ENCODE measurements at regions not wholly inside any gene's neighbourhood (a gene's known extent, or its start where the extent isn't known, plus 50 kb on each side); places are given as distances from the start of the nearest gene placed in this dataset.

DNA sequence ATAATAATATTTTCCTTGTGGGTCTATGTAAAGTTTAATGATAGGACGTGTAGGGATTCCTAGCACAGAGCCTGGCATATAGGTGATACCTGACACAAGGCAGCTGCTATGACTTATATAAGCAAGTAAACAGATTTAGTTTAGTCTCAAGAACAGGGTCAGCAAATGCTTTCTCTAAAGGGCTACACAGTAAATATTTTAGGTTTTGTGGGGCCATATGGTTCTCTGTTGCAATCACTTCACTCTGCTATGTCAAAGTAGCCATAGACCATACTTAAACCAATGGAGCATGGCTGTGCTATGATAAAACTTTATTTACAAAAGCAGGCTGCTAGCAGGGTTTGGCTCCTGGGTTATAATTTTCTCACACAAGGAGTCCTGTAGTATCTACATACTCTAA is 204.8 kb upstream of the KLF4 start:
- no peak overlapping the region for H3K27ac ChIP-seq
- TF ChIP-seq, protein P1, sequence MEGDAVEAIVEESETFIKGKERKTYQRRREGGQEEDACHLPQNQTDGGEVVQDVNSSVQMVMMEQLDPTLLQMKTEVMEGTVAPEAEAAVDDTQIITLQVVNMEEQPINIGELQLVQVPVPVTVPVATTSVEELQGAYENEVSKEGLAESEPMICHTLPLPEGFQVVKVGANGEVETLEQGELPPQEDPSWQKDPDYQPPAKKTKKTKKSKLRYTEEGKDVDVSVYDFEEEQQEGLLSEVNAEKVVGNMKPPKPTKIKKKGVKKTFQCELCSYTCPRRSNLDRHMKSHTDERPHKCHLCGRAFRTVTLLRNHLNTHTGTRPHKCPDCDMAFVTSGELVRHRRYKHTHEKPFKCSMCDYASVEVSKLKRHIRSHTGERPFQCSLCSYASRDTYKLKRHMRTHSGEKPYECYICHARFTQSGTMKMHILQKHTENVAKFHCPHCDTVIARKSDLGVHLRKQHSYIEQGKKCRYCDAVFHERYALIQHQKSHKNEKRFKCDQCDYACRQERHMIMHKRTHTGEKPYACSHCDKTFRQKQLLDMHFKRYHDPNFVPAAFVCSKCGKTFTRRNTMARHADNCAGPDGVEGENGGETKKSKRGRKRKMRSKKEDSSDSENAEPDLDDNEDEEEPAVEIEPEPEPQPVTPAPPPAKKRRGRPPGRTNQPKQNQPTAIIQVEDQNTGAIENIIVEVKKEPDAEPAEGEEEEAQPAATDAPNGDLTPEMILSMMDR (IDR thresholded peaks at IDR 0.05), result no peak
- TF ChIP-seq ZFX (IDR thresholded peaks at IDR 0.05; ENCODE audit: borderline replicate concordance), result no peak

DNA sequence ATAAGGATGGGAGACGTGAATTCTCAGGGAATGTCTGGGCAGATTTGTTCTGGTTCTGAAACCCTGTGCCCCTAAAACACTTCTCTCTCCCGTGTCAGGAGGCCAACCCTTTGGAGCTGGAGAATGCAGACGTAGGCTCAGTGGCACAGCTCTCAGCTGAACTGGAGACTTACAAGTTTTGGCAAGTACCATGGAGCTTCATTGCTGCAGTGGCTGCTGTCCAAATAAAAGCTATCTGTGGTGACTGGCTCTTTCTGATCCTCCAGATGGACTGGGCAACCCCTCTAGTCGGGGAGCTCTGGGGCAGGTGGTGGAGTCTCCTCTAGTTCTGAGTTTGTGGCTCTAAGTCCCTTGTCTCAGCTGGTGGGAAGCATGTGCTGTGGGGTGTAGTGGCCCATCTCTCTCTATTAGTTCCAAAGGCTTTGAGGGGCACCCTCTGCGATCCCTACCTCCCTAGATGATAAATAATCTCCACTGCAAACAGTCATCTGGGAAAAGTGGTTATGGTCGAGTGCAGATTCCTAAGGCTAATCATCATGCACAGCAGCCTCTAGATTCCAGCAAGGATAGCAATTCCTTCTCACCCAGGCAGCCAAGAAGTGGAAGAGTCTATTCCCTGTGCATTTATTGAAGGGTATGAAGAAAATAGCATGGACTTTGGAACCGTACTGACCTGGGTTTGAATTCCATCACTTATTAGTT is 204.2 kb upstream of the KLF4 start:
- no peak overlapping the region for H3K27ac ChIP-seq
- TF ChIP-seq ZFX (IDR thresholded peaks at IDR 0.05; ENCODE audit: borderline replicate concordance), result no peak

DNA sequence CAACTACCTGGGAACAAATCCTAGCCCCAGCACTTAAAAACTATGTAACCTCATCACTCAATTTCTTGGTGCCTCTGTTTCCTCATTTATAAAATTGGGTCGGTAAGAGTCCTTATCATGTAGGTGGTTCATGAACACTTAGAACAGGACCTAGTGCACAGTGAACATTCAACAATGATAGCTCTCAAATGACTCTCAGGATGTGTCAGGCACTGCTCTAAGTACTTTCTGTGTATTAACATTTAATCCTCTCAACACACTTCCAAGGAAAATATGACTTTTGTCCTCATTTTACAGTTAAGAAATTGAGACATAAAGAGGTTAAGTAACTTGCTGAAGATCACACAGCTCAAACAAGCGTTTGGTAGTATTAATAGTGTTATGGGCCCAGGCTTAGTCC is 202.1 kb upstream of the KLF4 start:
- no peak overlapping the region for H3K27ac ChIP-seq
- TF ChIP-seq, protein P1 (IDR thresholded peaks at IDR 0.05), result no peak
- TF ChIP-seq ZFX (IDR thresholded peaks at IDR 0.05; ENCODE audit: borderline replicate concordance), result no peak

DNA sequence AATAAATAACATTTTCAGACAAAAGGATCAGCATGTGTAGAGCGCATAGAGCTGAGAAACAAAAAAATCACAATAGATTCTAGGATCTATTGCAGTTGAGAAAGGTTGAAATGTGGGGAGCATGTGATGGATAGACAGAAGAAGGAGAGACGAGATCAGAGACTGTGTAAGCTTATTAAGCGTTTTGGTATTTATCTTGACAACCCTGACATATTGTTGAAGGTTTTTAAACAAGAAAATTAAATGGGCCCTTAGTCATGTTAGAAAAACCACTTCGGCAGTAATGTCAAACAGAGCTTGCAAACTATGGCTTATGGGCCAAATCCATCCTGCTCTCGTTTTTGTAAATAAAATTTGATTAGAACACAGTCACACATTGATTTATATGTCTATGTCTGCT is 200.5 kb upstream of the KLF4 start:
- H3K27ac ChIP-seq, result no peak overlapping the region
- TF ChIP-seq, protein P1 (IDR thresholded peaks at IDR 0.05), result no peak
- no peak for TF ChIP-seq ZFX (IDR thresholded peaks at IDR 0.05; ENCODE audit: borderline replicate concordance)

DNA sequence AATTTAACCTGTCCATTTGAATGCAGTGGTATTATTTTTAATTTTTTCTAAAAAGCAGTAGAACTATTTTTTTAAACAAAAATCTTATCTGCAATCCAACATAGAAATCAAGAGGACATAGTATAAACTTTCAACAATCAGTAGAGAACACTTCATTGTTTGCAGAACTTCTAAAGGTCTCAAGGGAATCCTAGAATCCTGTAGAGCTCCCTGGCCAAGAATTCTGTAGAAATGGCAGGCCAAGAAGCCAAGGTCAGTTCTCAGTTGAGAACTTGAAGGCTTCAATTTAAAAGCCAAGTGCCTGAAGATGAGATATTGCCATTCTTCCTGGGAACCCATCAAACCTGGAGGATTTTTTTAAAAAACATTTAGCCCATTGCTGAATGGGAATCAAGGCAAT is 199.2 kb upstream of the KLF4 start:
- TF ChIP-seq ZFX (IDR thresholded peaks at IDR 0.05; ENCODE audit: borderline replicate concordance), result no peak
- TF ChIP-seq, protein P1 (IDR thresholded peaks at IDR 0.05), result no peak

DNA sequence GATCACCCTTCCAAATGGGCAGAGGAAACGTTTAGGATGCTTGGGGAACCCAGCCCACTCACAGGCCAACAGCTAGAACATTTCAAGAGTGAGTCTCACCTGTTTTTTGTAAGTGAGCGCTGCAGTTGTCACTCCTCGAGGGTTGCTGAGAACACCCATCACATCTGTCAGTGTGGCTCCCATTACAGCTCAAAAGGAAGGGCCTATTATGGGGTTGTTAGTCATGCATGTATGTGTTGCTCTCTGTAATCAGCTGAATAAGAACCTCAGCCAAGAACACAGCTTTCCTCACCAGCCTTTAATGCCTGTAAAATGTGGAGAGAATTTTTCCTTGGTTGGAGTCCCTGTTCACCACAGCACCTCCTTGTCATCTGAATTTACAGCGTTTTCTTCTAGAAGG is 196.3 kb upstream of the KLF4 start:
- TF ChIP-seq, protein P1 (IDR thresholded peaks at IDR 0.05), result no peak
- TF ChIP-seq ZFX (IDR thresholded peaks at IDR 0.05; ENCODE audit: borderline replicate concordance), result no peak
- H3K27ac ChIP-seq, result no peak overlapping the region

More for the DNA sequence above, 199.2 kb upstream of the KLF4 start:
- no peak overlapping the region for H3K27ac ChIP-seq

DNA sequence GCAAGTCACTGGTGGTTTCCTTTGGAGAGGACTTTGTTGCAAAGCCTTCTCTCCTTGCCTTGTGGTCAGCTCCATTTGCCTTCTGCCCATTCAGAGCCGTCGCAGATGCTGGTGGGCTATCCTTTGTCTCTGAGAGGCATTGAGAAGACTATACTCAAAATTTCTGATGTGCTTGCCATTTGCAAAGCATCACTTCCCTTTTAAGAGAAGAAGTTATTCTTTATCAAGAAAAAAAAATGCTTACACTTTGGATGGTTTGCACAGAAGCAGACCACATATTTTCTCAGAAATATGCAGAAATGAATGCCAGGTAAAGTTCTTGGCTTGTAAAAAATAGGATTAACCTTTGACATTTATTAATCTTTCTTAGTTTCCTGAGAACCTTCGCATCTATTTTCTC is 195.8 kb upstream of the KLF4 start:
- TF ChIP-seq, protein P1 (IDR thresholded peaks at IDR 0.05), result no peak
- no peak for TF ChIP-seq ZFX (IDR thresholded peaks at IDR 0.05; ENCODE audit: borderline replicate concordance)
- no peak overlapping the region for H3K27ac ChIP-seq

DNA sequence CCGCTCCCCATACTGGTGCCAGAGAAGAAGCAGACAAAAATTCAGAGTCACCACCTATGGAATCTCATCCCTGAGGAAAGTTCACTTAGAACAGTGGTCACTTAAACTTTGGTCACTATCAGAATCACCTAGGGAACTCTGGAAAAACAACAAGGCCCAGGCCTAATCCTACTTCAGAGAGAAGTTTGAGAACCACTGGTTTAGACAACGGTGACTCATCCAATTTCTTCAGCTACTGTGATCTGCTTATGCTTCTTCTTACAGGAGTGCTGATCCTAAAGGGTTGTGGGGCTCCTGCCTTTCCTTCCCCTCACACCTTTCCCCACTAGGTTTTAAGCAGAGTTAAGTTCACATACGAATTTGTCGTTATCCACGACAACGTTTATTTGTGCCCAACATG is 194.7 kb upstream of the KLF4 start:
- TF ChIP-seq, protein P1 (IDR thresholded peaks at IDR 0.05), result no peak
- TF ChIP-seq ZFX (IDR thresholded peaks at IDR 0.05; ENCODE audit: borderline replicate concordance), result no peak

More for the DNA sequence above, 194.7 kb upstream of the KLF4 start:
- H3K27ac ChIP-seq, result no peak overlapping the region

Data from 22Rv1 (cell line).